Suppressor macrophage (primary cell): ENCODE measurements at regions not wholly inside any gene's neighbourhood (a gene's known extent, or its start where the extent isn't known, plus 50 kb on each side); places are given as distances from the start of the nearest gene placed in this dataset.
"Not testable (repeated sequence)": the region's sequence is repeated elsewhere in the genome, so short reads cannot be mapped to it uniquely, and the experiment has no call there.

ENCODE experiments used
- DNase-seq, 4 experiments: peaks; one replicate each; pipeline ENCODE4 v3.0.0-alpha.2; 2020 to 2022

- no peak for DNase-seq
Observed at GRCh38 chr17:53316988-53317387, 505.7 kb upstream of the KIF2B start.

DNA sequence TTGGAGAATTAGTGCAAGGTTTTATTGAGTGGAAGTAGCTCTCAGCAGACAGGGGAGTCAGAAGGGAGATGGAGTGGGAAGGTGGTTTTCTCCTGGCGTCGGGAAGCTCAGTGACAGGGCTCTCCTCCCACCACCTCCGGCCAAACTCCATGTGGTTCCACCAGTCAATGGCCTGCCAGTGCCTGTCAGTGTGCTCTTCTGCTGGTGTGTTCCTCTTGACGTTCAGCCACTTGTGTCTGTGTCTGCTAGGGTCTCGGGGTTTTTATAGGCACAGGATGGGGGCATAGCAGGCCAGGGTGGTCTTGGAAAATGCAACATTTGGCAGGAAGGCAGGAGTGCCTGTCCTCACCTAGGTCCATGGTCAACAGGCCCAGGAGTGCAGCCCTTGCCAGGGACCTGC lies 506.7 kb upstream of the KIF2B start:
- no peak for DNase-seq

- DNase-seq: no peak
Observed at GRCh38 chr17:53314521-53314920, 508.2 kb upstream of the KIF2B start.

DNA sequence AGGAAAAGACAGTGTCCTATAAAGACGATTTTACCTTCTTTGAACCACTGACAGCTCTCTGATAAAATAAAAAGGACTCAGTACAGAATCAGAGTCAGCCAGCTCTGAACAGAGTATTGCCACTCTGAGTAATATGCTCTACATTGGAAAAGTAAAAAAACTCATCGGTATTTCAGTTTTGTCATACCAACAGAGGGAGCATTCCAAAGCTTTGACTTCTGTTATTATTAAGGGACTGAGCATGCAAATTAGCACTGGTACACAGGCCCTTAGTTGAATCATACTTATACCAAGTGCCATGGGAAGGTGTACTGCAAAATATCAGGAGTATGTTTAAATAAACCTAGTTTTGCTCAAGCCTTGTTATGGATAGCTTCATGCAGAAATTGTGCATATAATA lies 509.0 kb upstream of the KIF2B start:
- no peak for DNase-seq

DNA sequence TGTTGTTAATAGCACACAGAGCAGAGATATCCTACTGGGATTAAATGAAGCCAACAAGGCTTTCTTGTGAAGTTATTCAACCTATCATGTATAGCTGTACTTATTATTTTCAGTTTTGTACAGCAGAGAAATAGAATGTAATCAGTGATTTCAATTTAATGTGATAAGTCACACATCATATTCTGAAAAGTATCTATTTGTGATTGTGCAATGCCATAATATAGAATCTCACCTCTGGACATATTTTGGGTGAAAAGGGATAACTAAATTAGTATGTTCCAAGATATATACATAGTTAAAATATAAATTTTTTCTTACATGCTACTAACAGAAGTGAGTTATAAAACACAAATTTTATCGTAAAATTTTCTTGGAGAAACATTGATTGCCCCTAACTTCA lies 544.3 kb upstream of the KIF2B start:
- no peak for DNase-seq

DNA sequence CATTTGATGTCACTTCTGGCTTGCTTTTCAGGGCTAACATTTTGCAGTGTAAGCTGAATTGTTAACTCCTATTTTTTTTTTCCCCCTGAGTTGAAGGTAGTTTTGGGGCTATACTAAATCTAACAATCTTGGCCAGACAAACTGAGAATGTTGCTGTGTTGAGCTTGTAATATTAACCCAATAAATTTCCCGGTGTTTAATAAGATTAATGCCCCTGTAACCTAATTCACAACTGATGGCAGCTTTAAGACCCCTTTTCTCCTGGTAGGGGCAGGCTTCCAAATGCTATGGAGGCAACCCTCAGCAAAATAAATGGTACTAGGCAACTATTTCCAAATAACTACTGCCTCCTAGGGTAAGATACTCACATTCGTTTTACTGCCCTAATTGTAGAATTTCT lies 549.6 kb upstream of the KIF2B start:
- no peak for DNase-seq

DNA sequence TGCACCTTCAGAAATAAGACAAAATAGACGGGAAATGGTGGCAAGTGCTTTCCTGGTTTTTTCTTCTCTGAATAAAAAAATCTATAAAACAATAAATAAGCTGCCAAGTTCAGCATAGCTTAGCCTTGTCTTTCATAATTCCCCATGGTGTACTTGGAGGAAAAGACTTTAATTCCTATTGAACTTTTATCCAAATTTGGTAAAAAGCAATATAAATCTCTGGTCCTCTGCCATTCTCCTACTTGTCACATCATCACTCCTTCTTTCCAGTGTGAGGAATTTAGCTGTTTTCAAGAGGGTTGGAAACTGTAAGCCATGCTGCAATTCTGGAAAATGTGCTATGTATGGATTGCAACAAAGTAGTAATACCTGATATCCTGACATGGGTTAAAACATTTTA lies 551.8 kb upstream of the KIF2B start:
- no peak for DNase-seq

DNA sequence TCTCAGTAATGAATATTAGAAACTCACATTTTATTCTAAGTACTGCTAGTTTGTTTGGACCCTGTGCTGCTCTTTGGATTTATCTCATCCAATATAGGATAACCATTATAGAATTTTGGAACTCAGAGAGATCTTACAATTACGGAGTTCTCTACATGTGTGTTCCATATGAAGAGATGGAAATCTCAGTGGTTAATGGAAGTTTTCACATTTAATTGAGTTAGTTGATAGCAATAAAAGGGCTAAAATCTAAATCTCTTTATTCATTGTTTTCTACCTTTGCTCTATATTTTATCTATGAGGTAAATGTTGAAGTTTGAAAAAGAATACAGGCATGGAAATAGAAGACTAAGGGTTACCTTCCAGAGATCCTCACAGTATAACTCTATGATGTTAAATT lies 558.0 kb upstream of the KIF2B start:
- DNase-seq: no peak

DNA sequence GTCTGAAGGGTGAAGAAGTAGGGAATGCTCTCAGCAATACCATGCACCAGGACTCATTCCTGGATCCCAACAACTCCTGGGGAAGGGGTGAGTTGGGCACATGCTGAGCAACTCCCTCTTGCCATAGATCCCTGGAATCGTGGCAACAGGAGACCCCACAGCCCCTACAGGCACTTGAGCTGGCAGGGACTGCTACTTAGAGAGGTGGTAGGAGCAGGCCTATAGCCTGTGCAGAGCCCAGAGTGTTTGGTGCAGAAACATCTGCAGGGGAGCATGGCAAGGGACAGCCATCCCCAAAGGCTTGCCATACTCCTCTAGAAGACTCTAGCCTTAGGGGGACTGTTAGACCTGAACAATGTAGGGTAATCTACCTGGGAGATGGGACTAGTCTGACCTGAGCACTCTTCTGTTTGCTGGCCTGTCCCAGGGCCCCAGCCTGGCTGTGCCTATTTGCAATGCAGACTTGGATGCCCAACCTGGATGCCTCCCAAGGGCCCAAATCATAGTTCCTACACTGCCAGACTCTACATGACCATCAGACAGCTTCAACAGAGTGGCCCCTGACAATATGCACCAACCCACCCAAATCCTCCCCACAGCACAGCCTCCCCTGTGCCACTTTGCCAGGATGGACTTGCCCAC lies 568.6 kb upstream of the KIF2B start:
- no peak for DNase-seq

DNA sequence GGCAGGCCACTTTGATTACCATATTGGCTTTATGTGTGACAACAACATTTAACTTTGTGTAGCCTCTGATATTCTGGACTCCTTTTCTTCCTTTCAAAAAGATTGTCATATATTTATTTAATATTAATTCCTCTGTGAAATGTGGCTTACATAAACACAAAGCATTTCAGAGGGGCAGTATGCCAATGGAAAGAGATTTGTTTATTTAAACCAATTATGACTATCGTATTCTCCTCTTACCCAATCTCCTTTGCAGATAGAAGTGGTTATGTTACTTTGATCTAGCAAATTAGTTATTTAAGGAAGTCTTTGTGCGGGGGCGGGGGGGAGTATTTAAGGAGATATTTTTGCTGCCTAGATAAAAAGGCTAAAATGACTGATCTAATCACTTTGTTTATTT lies 573.7 kb upstream of the KIF2B start:
- no peak for DNase-seq

GRCh38 chr17:53234138-53234537 lies 588.6 kb upstream of the KIF2B start:
- no peak for DNase-seq

DNA sequence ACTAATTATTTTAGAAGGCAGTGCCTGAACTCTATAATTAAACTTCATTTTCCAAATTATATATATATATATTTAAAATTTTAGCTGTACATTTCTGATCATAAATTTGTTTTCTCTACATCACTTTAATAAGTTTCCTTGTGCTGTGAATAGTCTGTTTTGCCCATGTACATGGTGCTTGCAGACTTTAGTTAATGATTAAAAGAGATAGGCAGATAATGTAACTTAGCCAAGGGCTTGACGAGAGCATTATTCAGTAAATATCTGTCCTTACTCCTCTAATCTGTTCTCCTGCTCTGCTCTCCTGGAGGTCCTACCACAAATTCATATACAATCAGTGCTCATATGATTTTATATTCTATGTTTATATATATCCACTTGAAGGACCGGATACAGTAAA lies 595.2 kb upstream of the KIF2B start:
- DNase-seq: no peak

- no peak for DNase-seq
Observed at GRCh38 chr17:53227111-53227510, 595.6 kb upstream of the KIF2B start.

- DNase-seq: no peak
Observed at GRCh38 chr17:53219821-53220220, 602.9 kb upstream of the KIF2B start.

GRCh38 chr17:53218723-53219122 lies 604.0 kb upstream of the KIF2B start:
- DNase-seq: no peak

- no peak for DNase-seq
Observed at GRCh38 chr17:53217311-53217710, 605.4 kb upstream of the KIF2B start.

DNA sequence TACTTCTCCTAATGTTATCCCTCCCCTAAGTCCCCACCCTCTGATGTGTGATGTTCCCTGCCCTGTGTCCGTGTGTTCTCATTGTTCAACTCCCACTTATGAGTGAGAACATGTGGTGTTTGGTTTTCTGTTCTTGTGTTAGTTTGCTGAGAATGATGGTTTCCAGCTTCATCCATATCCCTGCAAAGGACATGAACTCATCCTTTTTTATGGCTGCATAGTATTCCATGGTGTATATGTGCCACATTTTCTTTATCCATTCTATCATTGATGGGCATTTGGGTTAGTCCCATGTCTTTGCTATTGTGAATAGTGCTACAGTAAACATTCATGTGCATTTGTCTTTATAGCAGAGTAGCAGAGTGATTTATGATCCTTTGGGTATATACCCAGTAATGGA lies 613.8 kb upstream of the KIF2B start:
- DNase-seq: not testable (repeated sequence)

DNA sequence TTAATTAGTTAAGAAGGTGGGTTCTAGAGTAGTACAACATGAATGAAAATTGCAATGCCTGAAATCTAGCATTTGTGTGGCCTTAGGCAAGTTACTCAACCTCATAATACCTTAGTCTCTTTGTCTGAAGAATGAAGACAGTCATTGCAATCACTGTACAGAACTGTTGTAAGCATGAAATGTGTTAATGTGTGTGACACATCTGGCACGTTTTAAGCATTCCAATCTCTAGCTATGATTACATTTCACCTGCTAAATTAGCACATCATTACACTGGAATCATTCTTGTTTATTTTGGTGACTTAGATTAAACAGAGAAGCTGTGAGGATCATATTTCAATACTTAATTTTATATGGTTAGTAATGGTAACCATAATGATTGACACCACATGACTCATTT lies 629.7 kb upstream of the KIF2B start:
- no peak for DNase-seq

GRCh38 chr17:53191878-53192277 lies 630.8 kb upstream of the KIF2B start:
- DNase-seq: no peak

- no peak for DNase-seq
Observed at GRCh38 chr17:53186001-53186400, 636.7 kb upstream of the KIF2B start.

- no peak for DNase-seq
Observed at GRCh38 chr17:53176629-53177028, 646.1 kb upstream of the KIF2B start.

- no peak for DNase-seq
Observed at GRCh38 chr17:53168413-53168812, 654.3 kb upstream of the KIF2B start.

DNA sequence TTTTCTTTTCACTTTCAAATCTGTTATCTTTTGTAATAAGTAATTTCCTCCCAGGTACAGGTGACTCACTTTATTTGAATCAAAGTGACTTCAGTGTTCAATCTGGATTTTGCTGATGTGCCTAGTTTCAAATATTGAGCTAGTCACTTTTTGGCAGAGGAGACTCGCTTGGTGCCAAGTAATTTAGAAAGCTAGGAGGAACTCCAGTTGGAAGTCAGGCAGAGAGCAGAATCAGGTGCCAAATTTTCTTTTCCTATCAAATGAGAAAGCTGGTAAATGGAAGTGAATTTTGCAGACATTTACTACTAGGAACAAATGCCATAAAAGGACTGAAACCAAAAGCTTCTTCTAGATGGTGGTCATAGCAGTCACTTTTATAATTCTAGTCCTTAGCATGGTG lies 656.0 kb upstream of the KIF2B start:
- DNase-seq: no peak

DNA sequence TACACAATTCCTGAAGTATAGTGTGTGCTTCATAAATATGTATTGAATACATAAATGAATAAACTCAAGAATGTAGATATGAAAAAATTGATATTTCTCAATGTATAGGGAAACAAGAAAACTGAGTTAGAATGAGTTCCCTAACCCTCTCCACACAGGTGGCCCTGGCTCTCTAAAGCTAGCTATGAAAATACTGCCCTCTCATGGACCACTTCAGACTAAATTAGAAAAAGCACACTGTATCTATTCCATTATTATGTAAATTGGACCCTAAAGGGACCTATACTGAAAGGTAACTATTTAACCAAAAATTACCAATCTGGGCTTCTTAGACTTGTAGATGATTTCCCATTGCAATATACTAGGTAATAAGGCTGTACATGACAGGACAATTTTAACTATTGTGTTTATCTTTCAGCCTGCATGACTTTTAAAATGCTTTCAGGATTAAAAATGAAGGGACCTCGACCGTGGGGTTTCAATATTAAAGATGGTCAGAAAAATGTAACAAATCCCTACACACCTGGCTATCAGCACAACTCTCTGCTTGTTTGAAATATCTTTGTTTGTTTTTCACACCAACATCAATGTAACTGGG lies 672.5 kb upstream of the KIF2B start:
- no peak for DNase-seq

GRCh38 chr17:53149316-53149715 lies 673.4 kb upstream of the KIF2B start:
- no peak for DNase-seq
